Keratinocyte (primary cell): ENCODE measurements at regions not wholly inside any gene's neighbourhood (a gene's known extent, or its start where the extent isn't known, plus 50 kb on each side); places are given as distances from the start of the nearest gene placed in this dataset.

Source experiments
- EZH2 ChIP-seq: IDR thresholded peaks from one replicate; pipeline ENCODE4 v1.6.1; 2012; ENCODE audit warnings: inconsistent platforms, mild to moderate bottlenecking, low read length, moderate library complexity
- TF ChIP-seq, protein P1 (sequence below), 3 experiments: IDR thresholded peaks in 1 of 3; conservative IDR thresholded peaks in 1 of 3; optimal IDR thresholded peaks in 1 of 3; 2 replicates in 2 of 3; 3 replicates in 1 of 3; pipeline versions ENCODE3 to v1.5.1; 2011; ENCODE audit warnings: low read length in 3 of 3, mild to moderate bottlenecking in 3 of 3, moderate library complexity in 2 of 3, control low read depth in 1 of 3, inconsistent platforms in 1 of 3; ENCODE audit not compliant: insufficient read depth in 2 of 3; ENCODE audit errors: extremely low read depth in 1 of 3

DNA sequence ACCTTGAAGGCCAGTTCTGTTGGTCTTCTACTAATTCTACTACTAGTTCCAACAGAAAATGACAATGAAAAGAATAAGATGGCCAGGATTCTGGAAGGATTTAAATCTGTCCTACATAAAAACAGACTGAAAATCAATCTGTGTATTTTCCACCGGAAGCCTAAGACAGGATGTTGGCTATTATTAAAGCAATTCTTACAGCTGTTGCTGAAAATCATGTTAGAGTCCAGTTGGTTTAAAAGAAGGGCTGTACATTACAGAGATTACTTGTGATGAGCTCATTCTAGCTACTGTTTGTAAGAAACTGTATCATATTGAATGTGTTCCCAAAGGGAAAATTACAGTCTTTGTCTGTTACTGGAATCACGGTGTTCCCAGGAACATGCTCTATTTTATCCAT lies 54.8 kb upstream of the MAGEB16 start:
- TF ChIP-seq, protein P1, sequence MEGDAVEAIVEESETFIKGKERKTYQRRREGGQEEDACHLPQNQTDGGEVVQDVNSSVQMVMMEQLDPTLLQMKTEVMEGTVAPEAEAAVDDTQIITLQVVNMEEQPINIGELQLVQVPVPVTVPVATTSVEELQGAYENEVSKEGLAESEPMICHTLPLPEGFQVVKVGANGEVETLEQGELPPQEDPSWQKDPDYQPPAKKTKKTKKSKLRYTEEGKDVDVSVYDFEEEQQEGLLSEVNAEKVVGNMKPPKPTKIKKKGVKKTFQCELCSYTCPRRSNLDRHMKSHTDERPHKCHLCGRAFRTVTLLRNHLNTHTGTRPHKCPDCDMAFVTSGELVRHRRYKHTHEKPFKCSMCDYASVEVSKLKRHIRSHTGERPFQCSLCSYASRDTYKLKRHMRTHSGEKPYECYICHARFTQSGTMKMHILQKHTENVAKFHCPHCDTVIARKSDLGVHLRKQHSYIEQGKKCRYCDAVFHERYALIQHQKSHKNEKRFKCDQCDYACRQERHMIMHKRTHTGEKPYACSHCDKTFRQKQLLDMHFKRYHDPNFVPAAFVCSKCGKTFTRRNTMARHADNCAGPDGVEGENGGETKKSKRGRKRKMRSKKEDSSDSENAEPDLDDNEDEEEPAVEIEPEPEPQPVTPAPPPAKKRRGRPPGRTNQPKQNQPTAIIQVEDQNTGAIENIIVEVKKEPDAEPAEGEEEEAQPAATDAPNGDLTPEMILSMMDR (optimal IDR thresholded peaks at IDR 0.05 in 1 of 3, IDR thresholded peaks at IDR 0.05 in 1 of 3, conservative IDR thresholded peaks at IDR 0.05 in 1 of 3; ENCODE audit: extremely low read depth in 1 of 3, insufficient read depth in 2 of 3, low read length in 3 of 3), result no peak
- TF ChIP-seq EZH2, result no peak
